WTC11 (cell line): ENCODE measurements at regions not wholly inside any gene's neighbourhood (a gene's known extent, or its start where the extent isn't known, plus 50 kb on each side); places are given as distances from the start of the nearest gene placed in this dataset.

ENCODE experiments used
- ATAC-seq: fragments of 200-7000 bp; cut with Tn5 transposase; 2 replicates; pipeline ENCODE4 v1.10.0; 2021; ENCODE audit warnings: mild to moderate bottlenecking, moderate library complexity
- CTCF ChIA-PET: fragments of 300-600 bp; sonication (Branson Sonifier 250); formaldehyde crosslinking; loops from one replicate; lab custom pipeline; 2021; ENCODE audit warnings: antibody characterized with exemption; lab: Charles Lee
- POLR2A ChIA-PET: fragments of 350-600 bp; sonication (Branson Sonifier 250); formaldehyde crosslinking; loops from one replicate; lab custom pipeline; 2021; ENCODE audit warnings: antibody characterized with exemption; lab: Charles Lee
- DNase-seq: peaks from one replicate; pipeline ENCODE4 v3.0.0; 2021; ENCODE audit warnings: low spot score
- H3K27ac Mint-ChIP-seq: 2 replicates; pipeline ENCODE4 v1.8.0; 2021; ENCODE audit warnings: mixed read lengths
- H3K27me3 Mint-ChIP-seq: 2 replicates; pipeline ENCODE4 v1.8.0; 2021; ENCODE audit warnings: low read depth, mild to moderate bottlenecking, moderate library complexity, mixed read lengths
- H3K36me3 Mint-ChIP-seq: 2 replicates; pipeline ENCODE4 v1.8.0; 2021; ENCODE audit warnings: mixed read lengths
- H3K4me1 Mint-ChIP-seq: 2 replicates; pipeline ENCODE4 v1.8.0; 2022; ENCODE audit warnings: mixed read lengths
- H3K4me3 Mint-ChIP-seq: 2 replicates; pipeline ENCODE4 v1.8.0; 2021; ENCODE audit warnings: mild to moderate bottlenecking, moderate library complexity, mixed read lengths
- H3K9me3 Mint-ChIP-seq: 2 replicates; pipeline ENCODE4 v1.8.0; 2021; ENCODE audit warnings: mixed read lengths
- ATF2 ChIP-seq: sonication (generic); formaldehyde crosslinking; IDR thresholded peaks from 2 replicates; pipeline ENCODE4 v1.8.1; 2022; ENCODE audit warnings: low read depth, missing genetic modification reagents, borderline replicate concordance
- ATF6 ChIP-seq: sonication (generic); formaldehyde crosslinking; IDR thresholded peaks from 2 replicates; pipeline ENCODE4 v1.8.1; 2023; ENCODE audit warnings: mild to moderate bottlenecking, missing genetic modification reagents
- ETV6 ChIP-seq: sonication (generic); formaldehyde crosslinking; IDR thresholded peaks from 2 replicates; pipeline ENCODE4 v1.8.1; 2022; ENCODE audit warnings: mild to moderate bottlenecking, missing genetic modification reagents
- FOXJ3 ChIP-seq: sonication (generic); formaldehyde crosslinking; IDR thresholded peaks from 2 replicates; pipeline ENCODE4 v1.9.0; 2021; ENCODE audit warnings: missing genetic modification reagents, mild to moderate bottlenecking, borderline replicate concordance
- FOXP4 ChIP-seq: sonication (generic); formaldehyde crosslinking; IDR thresholded peaks from 2 replicates; pipeline ENCODE4 v1.8.0; 2022; ENCODE audit warnings: mild to moderate bottlenecking, missing genetic modification reagents
- GTF2I ChIP-seq: fragments of 250-450 bp; sonication (Bioruptor Pico); conservative IDR thresholded peaks from 2 replicates; pipeline ENCODE4 v1.4.0; 2021; ENCODE audit warnings: mild to moderate bottlenecking
- HMGA2 ChIP-seq: fragments of 250-450 bp; sonication (Bioruptor Pico); IDR thresholded peaks from 2 replicates; pipeline ENCODE4 v1.4.0; 2021; ENCODE audit warnings: mild to moderate bottlenecking, moderate library complexity
- JAZF1 ChIP-seq: fragments of 250-450 bp; sonication (Bioruptor Pico); IDR thresholded peaks from 2 replicates; pipeline ENCODE4 v1.9.0; 2021; ENCODE audit warnings: moderate library complexity, mild to moderate bottlenecking, inconsistent platforms
- MXD4 ChIP-seq: fragments of 250-450 bp; sonication (Bioruptor Pico); IDR thresholded peaks from 2 replicates; pipeline ENCODE4 v1.8.0; 2021; ENCODE audit warnings: mild to moderate bottlenecking, moderate library complexity, borderline replicate concordance
- MYBL2 ChIP-seq: sonication (generic); formaldehyde crosslinking; IDR thresholded peaks from 2 replicates; pipeline ENCODE4 v1.8.1; 2023; ENCODE audit warnings: mild to moderate bottlenecking, moderate library complexity, missing genetic modification reagents
- SP1 ChIP-seq: sonication (generic); formaldehyde crosslinking; conservative IDR thresholded peaks from 2 replicates; pipeline ENCODE4 v1.8.1; 2022; ENCODE audit warnings: missing genetic modification reagents
- TEAD1 ChIP-seq: sonication (generic); formaldehyde crosslinking; IDR thresholded peaks from 2 replicates; pipeline ENCODE4 v1.8.0; 2022; ENCODE audit warnings: mild to moderate bottlenecking, missing genetic modification reagents
- TEAD4 ChIP-seq: sonication (generic); formaldehyde crosslinking; IDR thresholded peaks from 2 replicates; pipeline ENCODE4 v1.8.0; 2022; ENCODE audit warnings: mild to moderate bottlenecking, missing genetic modification reagents
- ZBTB21 ChIP-seq: sonication (generic); formaldehyde crosslinking; IDR thresholded peaks from 2 replicates; pipeline ENCODE4 v1.8.1; 2023; ENCODE audit warnings: mild to moderate bottlenecking, missing genetic modification reagents, borderline replicate concordance
- ZNF121 ChIP-seq: sonication (generic); formaldehyde crosslinking; IDR thresholded peaks from 2 replicates; pipeline ENCODE4 v1.8.0; 2023; ENCODE audit warnings: missing genetic modification reagents
- ZNF263 ChIP-seq: sonication (generic); formaldehyde crosslinking; IDR thresholded peaks from 2 replicates; pipeline ENCODE4 v1.8.1; 2022; ENCODE audit warnings: low read depth, mild to moderate bottlenecking, moderate library complexity, missing genetic modification reagents
- ZNF416 ChIP-seq: fragments of 250-450 bp; sonication (Bioruptor Pico); IDR thresholded peaks from 2 replicates; pipeline ENCODE4 v1.9.0; 2021; ENCODE audit warnings: mild to moderate bottlenecking, inconsistent platforms
- TF ChIP-seq, protein P1 (sequence below): fragments of 250-450 bp; sonication (Bioruptor Pico); IDR thresholded peaks from 2 replicates; pipeline ENCODE4 v1.9.0; 2021; ENCODE audit warnings: mild to moderate bottlenecking, borderline replicate concordance
- TF ChIP-seq, protein P2 (sequence below): sonication (generic); formaldehyde crosslinking; IDR thresholded peaks from 2 replicates; pipeline ENCODE4 v1.8.0; 2022; ENCODE audit warnings: mild to moderate bottlenecking, missing genetic modification reagents
- TF ChIP-seq, protein P3 (sequence below): sonication (generic); formaldehyde crosslinking; IDR thresholded peaks from 2 replicates; pipeline ENCODE4 v1.8.0; 2022; ENCODE audit warnings: missing genetic modification reagents

DNA sequence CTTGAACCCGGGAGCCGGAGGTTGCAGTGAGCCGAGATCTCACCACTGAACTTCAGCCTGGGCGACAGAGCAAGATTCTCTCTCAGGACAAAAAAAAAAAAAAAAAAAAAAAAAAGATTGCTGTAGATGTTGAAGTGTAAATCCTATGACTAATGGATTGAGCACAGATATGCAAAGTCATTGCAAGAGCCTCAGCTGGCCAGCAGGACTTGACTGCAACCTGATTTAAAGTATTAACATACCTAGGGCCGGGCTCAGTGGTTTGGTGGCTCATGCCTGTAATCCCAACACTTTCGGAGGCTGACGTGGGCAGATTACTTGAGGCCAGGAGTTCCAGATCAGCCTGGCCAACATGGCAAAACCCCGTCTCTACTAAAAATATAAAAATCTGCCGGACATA, 69.6 kb upstream of the EPCAM start:
- Mint-ChIP-seq H3K9me3 (no peaks in the 10 kb centered on the region), H3K4me1 (peaks cover 28% of the 10 kb centered on the region), H3K36me3 (no peaks in the 10 kb centered on the region), H3K4me3 (no peak overlapping the region), H3K27me3 (peaks cover 12% of the 10 kb centered on the region), H3K27ac (no peak overlapping the region)
- CTCF ChIA-PET, result interaction anchor here (0.7 to 3.4 kb wide), 4 partner anchors 14 to 256 kb away, joined by 3 to 11 read pairs (median 4); no protein-coding TSS in a partner anchor
- peak; percentile 34; the same call in 1 of the 2 replicates for ATAC-seq
- POLR2A ChIA-PET, result no interaction called here
- no peak for DNase-seq
- no peak for TF ChIP-seq ZNF121 (CRISPR knock-in tag)
- no peak for TF ChIP-seq TEAD4
- no peak for TF ChIP-seq SP1
- no peak for TF ChIP-seq FOXP4
- no peak for TF ChIP-seq JAZF1 (CRISPR knock-in tag)
- TF ChIP-seq ATF2 (CRISPR knock-in tag), result no peak
- TF ChIP-seq MYBL2, result no peak
- TF ChIP-seq, protein P1, sequence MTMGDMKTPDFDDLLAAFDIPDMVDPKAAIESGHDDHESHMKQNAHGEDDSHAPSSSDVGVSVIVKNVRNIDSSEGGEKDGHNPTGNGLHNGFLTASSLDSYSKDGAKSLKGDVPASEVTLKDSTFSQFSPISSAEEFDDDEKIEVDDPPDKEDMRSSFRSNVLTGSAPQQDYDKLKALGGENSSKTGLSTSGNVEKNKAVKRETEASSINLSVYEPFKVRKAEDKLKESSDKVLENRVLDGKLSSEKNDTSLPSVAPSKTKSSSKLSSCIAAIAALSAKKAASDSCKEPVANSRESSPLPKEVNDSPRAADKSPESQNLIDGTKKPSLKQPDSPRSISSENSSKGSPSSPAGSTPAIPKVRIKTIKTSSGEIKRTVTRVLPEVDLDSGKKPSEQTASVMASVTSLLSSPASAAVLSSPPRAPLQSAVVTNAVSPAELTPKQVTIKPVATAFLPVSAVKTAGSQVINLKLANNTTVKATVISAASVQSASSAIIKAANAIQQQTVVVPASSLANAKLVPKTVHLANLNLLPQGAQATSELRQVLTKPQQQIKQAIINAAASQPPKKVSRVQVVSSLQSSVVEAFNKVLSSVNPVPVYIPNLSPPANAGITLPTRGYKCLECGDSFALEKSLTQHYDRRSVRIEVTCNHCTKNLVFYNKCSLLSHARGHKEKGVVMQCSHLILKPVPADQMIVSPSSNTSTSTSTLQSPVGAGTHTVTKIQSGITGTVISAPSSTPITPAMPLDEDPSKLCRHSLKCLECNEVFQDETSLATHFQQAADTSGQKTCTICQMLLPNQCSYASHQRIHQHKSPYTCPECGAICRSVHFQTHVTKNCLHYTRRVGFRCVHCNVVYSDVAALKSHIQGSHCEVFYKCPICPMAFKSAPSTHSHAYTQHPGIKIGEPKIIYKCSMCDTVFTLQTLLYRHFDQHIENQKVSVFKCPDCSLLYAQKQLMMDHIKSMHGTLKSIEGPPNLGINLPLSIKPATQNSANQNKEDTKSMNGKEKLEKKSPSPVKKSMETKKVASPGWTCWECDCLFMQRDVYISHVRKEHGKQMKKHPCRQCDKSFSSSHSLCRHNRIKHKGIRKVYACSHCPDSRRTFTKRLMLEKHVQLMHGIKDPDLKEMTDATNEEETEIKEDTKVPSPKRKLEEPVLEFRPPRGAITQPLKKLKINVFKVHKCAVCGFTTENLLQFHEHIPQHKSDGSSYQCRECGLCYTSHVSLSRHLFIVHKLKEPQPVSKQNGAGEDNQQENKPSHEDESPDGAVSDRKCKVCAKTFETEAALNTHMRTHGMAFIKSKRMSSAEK (CRISPR knock-in tag), result no peak
- no peak for TF ChIP-seq ZNF416 (CRISPR knock-in tag)
- no peak for TF ChIP-seq HMGA2 (CRISPR knock-in tag)
- TF ChIP-seq ZBTB21 (CRISPR knock-in tag), result no peak
- TF ChIP-seq ZNF263 (CRISPR knock-in tag), result no peak
- TF ChIP-seq GTF2I (CRISPR knock-in tag), result no peak
- no peak for TF ChIP-seq FOXJ3 (CRISPR knock-in tag)
- no peak for TF ChIP-seq TEAD1 (CRISPR knock-in tag)
- TF ChIP-seq ETV6 (CRISPR knock-in tag), result no peak
- TF ChIP-seq, protein P2, sequence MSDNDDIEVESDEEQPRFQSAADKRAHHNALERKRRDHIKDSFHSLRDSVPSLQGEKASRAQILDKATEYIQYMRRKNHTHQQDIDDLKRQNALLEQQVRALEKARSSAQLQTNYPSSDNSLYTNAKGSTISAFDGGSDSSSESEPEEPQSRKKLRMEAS (CRISPR knock-in tag), result no peak
- TF ChIP-seq MXD4 (CRISPR knock-in tag), result no peak

- Mint-ChIP-seq H3K4me1 (peaks cover 27% of the 10 kb centered on the region), H3K27me3 (peaks cover 12% of the 10 kb centered on the region), H3K27ac (no peak overlapping the region), H3K4me3 (no peak overlapping the region), H3K36me3 (no peaks in the 10 kb centered on the region), H3K9me3 (no peaks in the 10 kb centered on the region)
- CTCF ChIA-PET, result interaction anchor here (0.7 kb wide), 1 partner anchor 61 kb away, joined by 3 read pairs; no protein-coding TSS in a partner anchor
- POLR2A ChIA-PET, result interaction anchor here (0.6 kb wide), 1 partner anchor 119 kb away, joined by 3 read pairs; no protein-coding TSS in a partner anchor
- ATAC-seq, result no peak
- no peak for DNase-seq
- TF ChIP-seq ATF6 (CRISPR knock-in tag), result no peak
- TF ChIP-seq, protein P3, sequence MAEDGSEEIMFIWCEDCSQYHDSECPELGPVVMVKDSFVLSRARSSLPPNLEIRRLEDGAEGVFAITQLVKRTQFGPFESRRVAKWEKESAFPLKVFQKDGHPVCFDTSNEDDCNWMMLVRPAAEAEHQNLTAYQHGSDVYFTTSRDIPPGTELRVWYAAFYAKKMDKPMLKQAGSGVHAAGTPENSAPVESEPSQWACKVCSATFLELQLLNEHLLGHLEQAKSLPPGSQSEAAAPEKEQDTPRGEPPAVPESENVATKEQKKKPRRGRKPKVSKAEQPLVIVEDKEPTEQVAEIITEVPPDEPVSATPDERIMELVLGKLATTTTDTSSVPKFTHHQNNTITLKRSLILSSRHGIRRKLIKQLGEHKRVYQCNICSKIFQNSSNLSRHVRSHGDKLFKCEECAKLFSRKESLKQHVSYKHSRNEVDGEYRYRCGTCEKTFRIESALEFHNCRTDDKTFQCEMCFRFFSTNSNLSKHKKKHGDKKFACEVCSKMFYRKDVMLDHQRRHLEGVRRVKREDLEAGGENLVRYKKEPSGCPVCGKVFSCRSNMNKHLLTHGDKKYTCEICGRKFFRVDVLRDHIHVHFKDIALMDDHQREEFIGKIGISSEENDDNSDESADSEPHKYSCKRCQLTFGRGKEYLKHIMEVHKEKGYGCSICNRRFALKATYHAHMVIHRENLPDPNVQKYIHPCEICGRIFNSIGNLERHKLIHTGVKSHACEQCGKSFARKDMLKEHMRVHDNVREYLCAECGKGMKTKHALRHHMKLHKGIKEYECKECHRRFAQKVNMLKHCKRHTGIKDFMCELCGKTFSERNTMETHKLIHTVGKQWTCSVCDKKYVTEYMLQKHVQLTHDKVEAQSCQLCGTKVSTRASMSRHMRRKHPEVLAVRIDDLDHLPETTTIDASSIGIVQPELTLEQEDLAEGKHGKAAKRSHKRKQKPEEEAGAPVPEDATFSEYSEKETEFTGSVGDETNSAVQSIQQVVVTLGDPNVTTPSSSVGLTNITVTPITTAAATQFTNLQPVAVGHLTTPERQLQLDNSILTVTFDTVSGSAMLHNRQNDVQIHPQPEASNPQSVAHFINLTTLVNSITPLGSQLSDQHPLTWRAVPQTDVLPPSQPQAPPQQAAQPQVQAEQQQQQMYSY, result no peak
These were observed 70.3 kb upstream of the EPCAM start for GRCh38 chr2:47298771-47299170.
